ENCODE measurements at regions not wholly inside any gene's neighbourhood (a gene's known extent, or its start where the extent isn't known, plus 50 kb on each side); places are given as distances from the start of the nearest gene placed in this dataset.

- no peak for DNase-seq (ENCODE audit: low spot score)
- H3K27ac ChIP-seq = no peak overlapping the region
- H3K4me3 ChIP-seq = no peak overlapping the region
- TF ChIP-seq CTCF (IDR thresholded peaks at IDR 0.05) = no peak
- no peaks in the 10 kb centered on the region for H3K9me3 ChIP-seq
- no peaks in the 10 kb centered on the region for H3K4me1 ChIP-seq (ENCODE audit: control insufficient read depth in 1 of 2, low read depth in 2 of 2)
- ATAC-seq (ENCODE audit: insufficient number of reproducible peaks, low FRiP score, low read depth) = no peak
- no peaks in the 10 kb centered on the region for H3K36me3 ChIP-seq
- no peaks in the 10 kb centered on the region for H3K27me3 ChIP-seq (replicated peaks; ENCODE audit: insufficient read depth)
Observed at GRCh38 chr11:15541079-15541478, 426.4 kb downstream of the INSC start.

- Histone ChIP-seq H3K27ac (no peak overlapping the region), H3K36me3 (no peaks in the 10 kb centered on the region)
- no peak for ATAC-seq (ENCODE audit: insufficient number of reproducible peaks, low FRiP score, low read depth)
Observed at GRCh38 chr11:15544353-15544752, 429.6 kb downstream of the INSC start.

GRCh38 chr11:15547685-15548084 lies 433.0 kb downstream of the INSC start:
- Histone ChIP-seq H3K9me3 (no peaks in the 10 kb centered on the region), H3K27me3 (replicated peaks; ENCODE audit: insufficient read depth) (no peaks in the 10 kb centered on the region), H3K36me3 (no peaks in the 10 kb centered on the region), H3K27ac (no peak overlapping the region), H3K4me3 (no peak overlapping the region), H3K4me1 (ENCODE audit: control insufficient read depth in 1 of 2, low read depth in 2 of 2) (no peaks in the 10 kb centered on the region)
- no peak for DNase-seq (ENCODE audit: low spot score)
- TF ChIP-seq CTCF (IDR thresholded peaks at IDR 0.05) = no peak
- ATAC-seq (ENCODE audit: insufficient number of reproducible peaks, low FRiP score, low read depth) = no peak

More at GRCh38 chr11:15544353-15544752, 429.6 kb downstream of the INSC start:
- Histone ChIP-seq H3K4me1 (ENCODE audit: control insufficient read depth in 1 of 2, low read depth in 2 of 2) (no peaks in the 10 kb centered on the region), H3K4me3 (no peak overlapping the region), H3K27me3 (replicated peaks; ENCODE audit: insufficient read depth) (no peaks in the 10 kb centered on the region), H3K9me3 (no peaks in the 10 kb centered on the region)
- no peak for TF ChIP-seq CTCF (IDR thresholded peaks at IDR 0.05)
- no peak for DNase-seq (ENCODE audit: low spot score)

- no peak overlapping the region for H3K4me3 ChIP-seq
- H3K4me1 ChIP-seq (ENCODE audit: control insufficient read depth in 1 of 2, low read depth in 2 of 2) = no peaks in the 10 kb centered on the region
- H3K36me3 ChIP-seq = no peaks in the 10 kb centered on the region
- DNase-seq (ENCODE audit: low spot score) = no peak
- H3K27me3 ChIP-seq (replicated peaks; ENCODE audit: insufficient read depth) = no peaks in the 10 kb centered on the region
- no peaks in the 10 kb centered on the region for H3K9me3 ChIP-seq
- no peak overlapping the region for H3K27ac ChIP-seq
- TF ChIP-seq CTCF (IDR thresholded peaks at IDR 0.05) = no peak
- ATAC-seq (ENCODE audit: insufficient number of reproducible peaks, low FRiP score, low read depth) = no peak
Observed at GRCh38 chr11:15551901-15552851, 437.5 kb downstream of the INSC start.

GRCh38 chr11:15555161-15555560 lies 440.4 kb downstream of the INSC start:
- Histone ChIP-seq H3K27me3 (replicated peaks; ENCODE audit: insufficient read depth) (no peaks in the 10 kb centered on the region), H3K36me3 (no peaks in the 10 kb centered on the region), H3K4me3 (no peak overlapping the region), H3K9me3 (no peaks in the 10 kb centered on the region), H3K27ac (no peak overlapping the region), H3K4me1 (ENCODE audit: control insufficient read depth in 1 of 2, low read depth in 2 of 2) (no peaks in the 10 kb centered on the region)
- ATAC-seq (ENCODE audit: insufficient number of reproducible peaks, low FRiP score, low read depth) (no peak), DNase-seq (ENCODE audit: low spot score) (no peak)
- no peak for TF ChIP-seq CTCF (IDR thresholded peaks at IDR 0.05)

Measured in thoracic aorta (tissue), 2 donors.